ENCODE measurements at regions not wholly inside any gene's neighbourhood (a gene's known extent, or its start where the extent isn't known, plus 50 kb on each side); places are given as distances from the start of the nearest gene placed in this dataset.

DNA sequence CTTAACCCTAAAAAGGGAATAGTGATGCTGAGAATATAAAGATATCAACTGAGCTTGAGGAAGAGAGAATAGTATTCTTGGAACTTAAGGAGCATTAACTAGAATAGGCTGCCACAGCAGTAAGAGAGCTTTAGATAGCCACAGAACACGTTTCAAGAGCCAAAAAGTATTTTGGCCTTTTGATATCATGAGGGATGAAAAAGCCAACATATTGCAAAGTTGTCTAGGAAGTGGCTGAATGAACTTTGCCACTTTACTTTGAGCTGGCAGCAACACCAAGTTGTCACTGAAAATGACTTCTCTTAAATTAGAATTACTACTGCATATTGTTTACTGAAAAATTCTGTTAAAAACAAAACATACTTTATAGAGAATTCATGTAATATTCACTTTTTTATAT is 1476.2 kb downstream of the MRPL39 start:
- DNase-seq (ENCODE audit: low spot score) = no peak

DNA sequence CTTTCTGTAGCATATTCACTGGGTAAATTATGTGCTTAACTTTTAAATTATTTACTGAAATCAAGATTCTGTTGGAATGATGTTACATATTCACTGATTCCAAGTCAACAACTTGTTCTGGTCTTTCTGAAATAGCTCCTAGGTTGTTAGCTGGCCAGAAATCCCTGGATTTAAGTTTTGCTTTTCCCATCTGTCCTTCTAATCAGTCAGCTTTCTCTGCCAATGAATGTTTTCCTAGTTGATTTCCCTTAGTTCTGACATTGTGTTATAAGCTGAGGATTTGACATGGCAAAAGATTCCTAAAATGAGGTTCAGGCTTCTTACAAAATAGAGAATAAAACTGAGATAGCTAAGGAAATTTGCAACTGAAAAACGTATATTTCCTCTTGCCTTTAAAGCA is 1479.6 kb downstream of the MRPL39 start:
- no peak for DNase-seq (ENCODE audit: low spot score)

GRCh38 chr21:24123785-24124184 is 1483.5 kb downstream of the MRPL39 start:
- DNase-seq (ENCODE audit: low spot score) = no peak

DNA sequence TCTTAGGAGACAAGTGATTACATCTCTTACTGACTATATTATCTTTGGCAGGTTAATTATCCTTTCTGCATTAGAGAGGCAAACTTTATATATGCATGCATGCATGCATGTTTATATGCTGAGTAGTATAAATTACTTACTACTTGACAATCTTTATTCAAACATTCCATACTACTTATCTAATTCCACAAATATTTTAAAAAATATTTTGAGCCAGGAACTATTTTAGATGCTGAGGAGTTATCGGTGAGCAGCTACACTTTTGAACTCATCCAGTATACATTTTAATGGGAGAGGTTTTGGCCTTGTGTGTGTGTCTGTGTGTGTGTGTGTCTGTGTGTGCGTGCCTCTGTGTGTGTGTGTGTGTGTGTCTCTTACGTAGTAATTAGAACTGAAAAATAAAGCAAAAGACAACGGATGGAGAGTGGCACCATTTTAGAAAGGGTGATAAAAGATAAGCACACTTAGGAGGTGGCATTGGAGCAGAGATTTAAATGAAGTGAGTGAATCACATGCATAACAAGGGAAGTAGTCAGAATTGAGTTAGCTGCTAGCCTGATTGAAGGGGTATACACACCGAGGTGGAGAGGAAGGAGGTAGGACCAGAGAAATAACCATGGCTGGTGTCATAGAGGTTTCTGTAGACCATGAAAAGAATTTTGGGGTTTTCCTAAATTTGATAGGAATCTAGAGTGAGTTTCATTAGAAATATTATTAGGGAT is 1488.4 kb downstream of the MRPL39 start:
- no peak for DNase-seq (ENCODE audit: low spot score)

- no peak for DNase-seq (ENCODE audit: low spot score)
These were observed 1492.1 kb downstream of the MRPL39 start for GRCh38 chr21:24115141-24115540.

- DNase-seq (ENCODE audit: low spot score) = no peak
These were observed 1495.3 kb downstream of the MRPL39 start for GRCh38 chr21:24112020-24112419.

DNA sequence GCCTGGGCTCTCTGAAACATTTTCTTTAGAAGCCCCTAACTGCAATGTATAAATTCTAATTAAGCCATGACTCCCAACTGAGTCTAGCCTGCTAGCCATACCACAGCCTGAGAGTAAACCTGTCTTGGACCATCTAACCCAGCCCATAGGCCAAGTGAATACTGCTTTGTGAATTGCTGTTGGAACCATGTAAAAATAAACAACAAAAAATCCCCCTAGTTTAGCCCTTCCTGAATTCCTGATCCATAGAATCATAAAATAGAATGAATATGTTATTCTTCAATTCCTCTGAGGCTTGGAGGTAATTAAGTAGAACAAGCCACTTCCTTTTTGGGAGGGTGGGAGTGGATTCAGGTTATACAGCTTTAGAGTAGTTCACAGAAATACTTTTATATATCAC is 1496.4 kb downstream of the MRPL39 start:
- no peak for DNase-seq (ENCODE audit: low spot score)

DNA sequence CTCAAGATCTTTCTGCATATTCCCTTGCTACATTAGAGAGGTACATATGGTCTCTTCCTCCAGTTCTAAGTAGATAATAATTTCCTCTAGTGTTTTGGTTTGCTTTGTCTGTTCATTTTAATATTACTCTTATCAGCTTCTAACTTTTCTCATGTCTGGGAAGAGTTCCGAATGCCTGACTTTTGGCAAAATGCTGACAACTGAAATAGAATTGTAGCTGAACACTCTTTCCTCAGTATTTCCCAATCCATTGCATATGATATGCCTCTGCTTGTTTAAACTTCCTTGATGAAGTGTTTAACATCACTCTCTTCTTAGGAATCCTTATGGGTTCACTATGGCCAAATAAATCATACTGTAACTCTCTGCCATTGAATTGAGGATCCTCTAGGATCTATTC is 1510.1 kb downstream of the MRPL39 start:
- no peak for DNase-seq (ENCODE audit: low spot score)

- no peak for DNase-seq (ENCODE audit: low spot score)
These were observed 1510.6 kb downstream of the MRPL39 start for GRCh38 chr21:24096651-24097050.

DNA sequence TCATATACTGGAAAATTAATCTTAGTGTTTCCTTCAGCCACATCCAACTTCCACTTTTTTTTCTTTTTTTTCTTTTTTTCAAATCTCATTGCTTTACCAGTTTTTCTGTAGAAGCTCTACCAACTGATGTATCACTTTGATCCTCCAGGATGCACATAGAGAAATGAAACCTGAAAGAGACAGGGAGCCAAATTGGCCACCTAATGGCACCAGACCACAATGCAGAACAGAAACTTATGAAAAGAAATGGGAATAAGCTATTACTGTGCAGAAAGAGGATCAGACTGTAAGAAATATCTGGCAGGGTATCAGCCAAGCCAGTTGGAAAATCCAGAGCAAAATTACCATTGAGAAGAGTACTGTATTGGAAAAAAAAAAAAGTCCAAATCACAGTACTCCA is 1514.2 kb downstream of the MRPL39 start:
- no peak for DNase-seq (ENCODE audit: low spot score)

GRCh38 chr21:24076179-24076578 is 1531.1 kb downstream of the MRPL39 start:
- DNase-seq (ENCODE audit: low spot score) = no peak

GRCh38 chr21:24055696-24056095 is 1551.6 kb downstream of the MRPL39 start:
- DNase-seq (ENCODE audit: low spot score) = no peak

DNA sequence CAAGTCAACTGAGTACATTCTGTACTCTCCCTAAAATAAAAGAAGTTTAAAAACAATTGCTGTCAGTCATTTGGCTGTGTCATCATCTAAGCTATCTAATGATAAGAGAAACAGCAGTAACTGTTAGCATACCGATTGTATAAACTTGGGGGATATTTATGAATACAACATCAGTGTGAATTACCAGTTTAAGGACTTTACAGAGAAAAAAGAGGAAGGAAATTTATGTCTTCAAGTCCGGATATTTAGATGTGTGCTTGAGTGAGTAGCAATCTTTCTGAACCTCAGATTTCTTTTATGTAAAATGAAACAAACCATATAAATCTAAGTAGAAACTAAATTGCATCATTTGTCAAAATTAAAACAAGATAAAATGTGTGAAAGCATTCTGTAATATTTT is 1557.0 kb downstream of the MRPL39 start:
- DNase-seq (ENCODE audit: low spot score) = no peak

DNA sequence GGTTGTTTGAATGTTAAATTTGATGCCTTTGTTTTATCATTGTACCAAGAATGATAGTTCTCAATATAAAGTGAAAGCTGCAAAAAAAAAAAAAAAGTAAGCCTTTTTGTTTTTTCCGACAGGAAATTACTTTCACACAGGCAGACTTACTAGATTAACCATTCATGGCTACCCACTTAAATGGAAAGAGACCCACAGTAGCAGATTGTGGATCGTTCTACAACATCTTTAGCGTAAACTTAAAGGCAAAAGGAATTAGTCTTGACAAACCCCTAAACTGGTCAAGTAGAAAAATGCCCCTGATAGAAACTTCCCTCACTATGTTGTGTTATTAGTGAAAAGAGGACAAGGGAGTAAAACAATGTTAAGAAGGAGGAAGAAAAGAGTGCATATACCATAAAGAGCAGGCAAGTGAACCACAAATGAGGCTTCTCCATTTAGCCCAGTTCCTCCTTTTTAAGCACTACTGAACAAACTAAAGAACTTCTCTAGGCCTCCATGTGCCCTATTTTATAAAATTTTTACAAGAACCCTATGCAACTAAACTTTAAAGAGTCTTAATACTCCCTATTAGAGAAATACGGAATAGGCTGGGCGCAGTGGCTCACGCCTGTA is 1560.3 kb downstream of the MRPL39 start:
- no peak for DNase-seq (ENCODE audit: low spot score)

- peak; percentile 51 for DNase-seq (ENCODE audit: low spot score)
These were observed 1561.5 kb downstream of the MRPL39 start for GRCh38 chr21:24045775-24046215.

DNA sequence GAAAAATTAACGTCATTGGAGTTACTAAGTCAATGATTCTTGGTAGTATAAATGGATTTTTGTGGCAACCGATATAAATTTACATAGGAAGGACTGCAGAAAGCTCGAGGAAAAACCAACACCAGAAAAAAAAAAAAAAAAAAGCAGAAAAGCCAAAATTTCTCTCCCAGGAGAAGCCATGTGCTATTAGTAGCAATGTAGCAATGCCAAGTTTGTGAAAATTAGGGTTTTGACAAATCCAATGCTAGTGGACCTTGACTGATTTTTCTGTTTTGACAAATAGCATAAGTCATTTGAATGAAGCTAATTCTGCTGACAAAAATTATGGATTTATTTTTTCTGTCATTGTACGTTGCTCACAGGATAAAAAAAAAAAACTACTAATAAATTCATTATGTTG is 1561.9 kb downstream of the MRPL39 start:
- no peak for DNase-seq (ENCODE audit: low spot score)

GRCh38 chr21:24042687-24043086 is 1564.6 kb downstream of the MRPL39 start:
- no peak for DNase-seq (ENCODE audit: low spot score)

- DNase-seq (ENCODE audit: low spot score) = no peak
These were observed 1574.5 kb downstream of the MRPL39 start for GRCh38 chr21:24032709-24033232.

DNA sequence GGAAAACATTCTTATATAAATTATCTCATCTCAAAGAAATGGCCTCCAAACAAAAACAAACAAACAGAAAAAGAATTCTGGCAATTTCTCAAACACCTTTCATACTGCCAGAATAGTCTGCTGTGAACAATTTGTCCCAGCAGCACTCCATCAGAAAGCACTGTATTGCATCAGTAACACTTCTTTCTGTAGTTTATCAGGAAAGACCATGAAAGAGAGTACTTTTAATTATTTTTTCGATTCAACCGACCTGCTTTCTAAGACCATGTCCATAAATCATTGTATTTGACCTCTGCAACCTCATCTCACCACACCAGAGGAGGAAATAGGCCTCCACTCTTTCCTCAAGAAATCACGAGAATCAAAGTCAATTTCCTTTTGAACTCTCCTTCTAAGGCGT is 1579.9 kb downstream of the MRPL39 start:
- DNase-seq (ENCODE audit: low spot score) = no peak

GRCh38 chr21:24025101-24025500 is 1582.2 kb downstream of the MRPL39 start:
- no peak for DNase-seq (ENCODE audit: low spot score)

DNA sequence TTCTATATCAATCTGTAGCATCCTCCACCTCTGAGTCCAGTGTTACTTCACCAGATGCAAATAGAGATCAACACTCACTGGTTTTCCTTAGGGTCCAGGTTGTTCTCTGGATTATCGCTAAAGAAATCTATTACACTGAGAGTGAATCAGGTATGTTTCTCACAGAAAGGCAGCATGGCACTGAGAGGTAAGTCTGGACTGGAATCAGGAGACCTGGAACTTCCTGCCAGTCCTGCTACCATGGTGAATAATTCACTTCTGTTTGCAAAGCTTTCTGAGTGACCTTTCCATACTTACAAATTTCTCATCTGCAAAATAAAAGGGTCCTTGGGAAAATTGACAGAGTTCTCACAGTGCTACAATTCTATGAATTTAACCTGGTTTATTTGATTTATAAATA is 1583.3 kb downstream of the MRPL39 start:
- no peak for DNase-seq (ENCODE audit: low spot score)

DNA sequence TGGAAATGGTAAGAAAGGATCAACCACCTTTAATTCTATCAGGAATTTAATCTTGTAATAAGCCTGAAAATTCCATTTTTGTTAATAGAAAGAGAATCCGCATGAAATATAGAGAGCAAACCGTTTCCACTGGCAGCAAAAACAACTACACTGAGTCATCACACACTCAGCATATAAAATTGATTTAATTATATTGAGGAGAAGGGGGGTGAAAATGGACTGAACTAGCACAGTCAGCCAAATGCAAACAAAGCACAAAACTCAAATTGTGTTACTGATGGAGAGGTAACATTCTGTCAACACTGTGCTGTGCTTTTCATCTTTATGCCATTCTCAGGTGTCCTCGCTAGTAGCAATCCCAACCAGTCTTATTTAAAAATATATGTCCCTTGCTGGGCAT is 1583.9 kb downstream of the MRPL39 start:
- DNase-seq (ENCODE audit: low spot score) = no peak

GRCh38 chr21:24014381-24014780 is 1592.9 kb downstream of the MRPL39 start:
- no peak for DNase-seq (ENCODE audit: low spot score)

DNA sequence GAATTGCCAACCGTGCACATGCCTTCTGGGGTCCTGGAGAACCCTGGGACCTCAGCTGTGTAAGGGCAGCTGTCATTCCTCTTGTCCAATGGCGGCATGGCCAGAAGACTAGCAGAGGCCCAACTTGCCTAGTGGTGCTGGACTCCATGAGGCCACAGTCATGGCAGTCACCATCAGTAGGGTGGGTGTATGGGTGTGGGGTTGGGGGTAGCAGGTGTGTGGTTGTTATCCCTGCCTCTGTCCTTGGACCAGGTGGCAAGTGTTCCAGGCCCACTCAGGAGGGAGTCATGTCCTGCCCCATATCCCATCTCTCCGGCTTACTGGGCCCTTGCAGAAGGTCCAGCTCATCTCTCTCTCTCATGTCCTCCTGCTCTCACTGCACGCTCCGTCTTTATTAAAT is 1596.2 kb downstream of the MRPL39 start:
- DNase-seq (ENCODE audit: low spot score) = no peak
